Caco-2 (cell line): ENCODE measurements at regions not wholly inside any gene's neighbourhood (a gene's known extent, or its start where the extent isn't known, plus 50 kb on each side); places are given as distances from the start of the nearest gene placed in this dataset.

Experiments
- BruUV-seq: library from RNA; stranded (reverse); fragments of 400-500 nt; replicated peaks from 2 replicates; lab custom pipeline; 2021; lab: Mats Ljungman, UMichigan
- CTCF ChIA-PET: fragments of 300-600 bp; sonication (Branson Sonifier 250); formaldehyde crosslinking; loops from one replicate; lab custom pipeline; 2022; ENCODE audit warnings: antibody characterized with exemption; lab: Charles Lee
- POLR2A ChIA-PET: fragments of 300-600 bp; sonication (Branson Sonifier 250); formaldehyde crosslinking; loops from one replicate; lab custom pipeline; 2022; ENCODE audit warnings: antibody characterized with exemption; lab: Charles Lee
- DNase-seq, 2 experiments: peaks; one replicate each; pipeline versions ENCODE4 v3.0.0 to v3.0.0-alpha.2; 2020 to 2022
- H3K27me3 ChIP-seq: replicated peaks from 2 replicates; pipeline ENCODE4 v1.6.0; 2011; ENCODE audit warnings: low read length; ENCODE audit not compliant: control insufficient read depth, insufficient read depth
- H3K36me3 ChIP-seq: 2 replicates; pipeline ENCODE4 v1.5.1; 2011; ENCODE audit warnings: low read length; ENCODE audit not compliant: control insufficient read depth, insufficient read depth
- H3K4me1 ChIP-seq: fragments of 250-450 bp; sonication (Bioruptor Pico); 2 replicates; pipeline ENCODE4 v1.5.1; 2020; ENCODE audit warnings: mild to moderate bottlenecking
- H3K4me3 ChIP-seq: 2 replicates; pipeline ENCODE4 v1.5.1; 2011; ENCODE audit warnings: low read depth, mild to moderate bottlenecking, control low read depth, low read length
- H3K9me3 ChIP-seq: fragments of 250-450 bp; sonication (Bioruptor Pico); 2 replicates; pipeline ENCODE4 v1.5.1; 2020; ENCODE audit warnings: mild to moderate bottlenecking, moderate library complexity
- H3K27ac Mint-ChIP-seq: one replicate; pipeline ENCODE4 v1.8.0; 2022; ENCODE audit warnings: mixed read lengths; ENCODE audit not compliant: unreplicated experiment
- H3K27me3 Mint-ChIP-seq: one replicate; pipeline ENCODE4 v1.8.0; 2022; ENCODE audit warnings: mixed read lengths; ENCODE audit not compliant: insufficient read depth, unreplicated experiment
- H3K36me3 Mint-ChIP-seq: one replicate; pipeline ENCODE4 v1.8.0; 2022; ENCODE audit warnings: mild to moderate bottlenecking, mixed read lengths; ENCODE audit not compliant: insufficient read depth, unreplicated experiment
- H3K4me1 Mint-ChIP-seq: one replicate; pipeline ENCODE4 v1.8.0; 2022; ENCODE audit warnings: low read depth, mixed read lengths; ENCODE audit not compliant: unreplicated experiment
- H3K4me3 Mint-ChIP-seq: one replicate; pipeline ENCODE4 v1.8.0; 2022; ENCODE audit warnings: mild to moderate bottlenecking, moderate library complexity, mixed read lengths; ENCODE audit not compliant: unreplicated experiment
- H3K9me3 Mint-ChIP-seq: one replicate; pipeline ENCODE4 v1.8.0; 2022; ENCODE audit warnings: mixed read lengths; ENCODE audit not compliant: unreplicated experiment
- CTCF ChIP-seq, 2 experiments: fragments of 200-600 bp in 1 of 2; IDR thresholded peaks; 1 replicate in 1 of 2; 2 replicates in 1 of 2; pipeline versions ENCODE4 v1.5.1 to v1.8.0; 2011 to 2022; ENCODE audit warnings: antibody characterized with exemption in 1 of 2, control low read depth in 1 of 2, inconsistent platforms in 1 of 2, low read depth in 1 of 2, low read length in 1 of 2, mild to moderate bottlenecking in 1 of 2, moderate library complexity in 1 of 2; ENCODE audit not compliant: insufficient read depth in 1 of 2, severe bottlenecking in 1 of 2, unreplicated experiment in 1 of 2
- intact Hi-C: fragments of 100-400 bp; cut with micrococcal nuclease; formaldehyde crosslinking; loops from one replicate; pipeline ENCODE4 v1.10.0; 2022; ENCODE audit not compliant: unreplicated experiment

- no TSS peak for BruUV-seq
- Histone ChIP-seq H3K4me1 (no peaks in the 10 kb centered on the region), H3K9me3 (no peaks in the 10 kb centered on the region), H3K4me3 (no peak overlapping the region), H3K27me3 (no peaks in the 10 kb centered on the region), H3K36me3 (no peaks in the 10 kb centered on the region)
- no peak overlapping the region for H3K27ac Mint-ChIP-seq
- peaks cover 5% of the 10 kb centered on the region for H3K27me3 Mint-ChIP-seq
- no peaks in the 10 kb centered on the region for H3K36me3 Mint-ChIP-seq
- H3K9me3 Mint-ChIP-seq: no peaks in the 10 kb centered on the region
- CTCF ChIA-PET: no interaction called here
- POLR2A ChIA-PET: no interaction called here
- no peak overlapping the region for H3K4me3 Mint-ChIP-seq
- intact Hi-C loops: no loop called here
- no peak for DNase-seq
- TF ChIP-seq CTCF (IDR thresholded peaks at IDR 0.05; ENCODE audit: insufficient read depth in 1 of 2, low read depth in 1 of 2, low read length in 1 of 2, severe bottlenecking in 1 of 2, unreplicated experiment in 1 of 2): no peak
- no peaks in the 10 kb centered on the region for H3K4me1 Mint-ChIP-seq
Measured at GRCh38 chr4:176467001-176467400, 147.2 kb downstream of the SPCS3 start.

DNA sequence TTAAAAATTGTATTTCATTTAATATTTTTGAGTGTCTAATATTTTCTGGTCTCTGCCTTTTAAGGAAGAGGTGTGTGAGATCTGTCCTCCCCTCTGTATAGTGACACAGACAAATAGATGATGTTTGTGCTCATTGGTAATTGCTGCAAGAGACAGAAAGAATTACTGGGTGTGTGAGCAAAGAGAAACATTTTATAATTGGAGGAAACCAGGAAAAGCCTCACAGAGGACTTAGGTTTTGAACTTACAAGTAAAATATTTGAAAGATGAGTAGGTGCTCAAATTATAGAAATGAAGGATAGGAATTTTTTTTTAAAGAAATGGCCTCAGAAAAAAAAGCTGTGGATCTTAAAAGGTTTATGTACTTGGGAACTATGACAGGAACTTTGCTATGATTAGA lies 149.8 kb downstream of the SPCS3 start:
- Mint-ChIP-seq H3K36me3 (no peaks in the 10 kb centered on the region), H3K27ac (no peak overlapping the region), H3K4me1 (no peaks in the 10 kb centered on the region), H3K4me3 (no peak overlapping the region), H3K27me3 (peaks cover 4% of the 10 kb centered on the region), H3K9me3 (no peaks in the 10 kb centered on the region)
- H3K9me3 ChIP-seq: no peaks in the 10 kb centered on the region
- DNase-seq: no peak
- intact Hi-C loops: no loop called here
- POLR2A ChIA-PET: no interaction called here
- H3K27me3 ChIP-seq: no peaks in the 10 kb centered on the region
- H3K4me1 ChIP-seq: no peaks in the 10 kb centered on the region
- H3K4me3 ChIP-seq: no peak overlapping the region
- no peak for TF ChIP-seq CTCF (IDR thresholded peaks at IDR 0.05; ENCODE audit: insufficient read depth in 1 of 2, low read depth in 1 of 2, low read length in 1 of 2, severe bottlenecking in 1 of 2, unreplicated experiment in 1 of 2)
- H3K36me3 ChIP-seq: no peaks in the 10 kb centered on the region
- CTCF ChIA-PET: no interaction called here
- BruUV-seq: no TSS peak

DNA sequence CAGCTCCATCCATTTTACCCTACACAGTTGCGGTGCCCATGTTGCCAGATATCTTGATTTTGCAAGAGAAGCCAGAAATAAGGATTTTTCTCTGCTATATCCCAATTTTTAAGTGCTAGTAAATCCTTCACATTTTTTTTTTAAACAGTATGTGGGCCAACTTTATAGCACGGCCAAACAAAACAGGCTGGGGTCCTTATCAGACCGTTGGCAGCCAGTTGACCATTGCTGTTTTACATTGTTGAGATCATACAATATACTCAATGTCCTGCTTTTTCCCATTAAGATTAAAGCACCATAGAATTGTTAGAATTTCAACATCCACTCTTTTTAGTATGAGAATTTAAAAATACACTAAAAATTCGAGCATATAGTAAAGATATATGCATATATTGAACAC lies 150.9 kb downstream of the SPCS3 start:
- intact Hi-C loops: no loop called here
- no peaks in the 10 kb centered on the region for H3K4me1 Mint-ChIP-seq
- no peaks in the 10 kb centered on the region for H3K27me3 ChIP-seq
- no peaks in the 10 kb centered on the region for H3K36me3 Mint-ChIP-seq
- no peak overlapping the region for H3K27ac Mint-ChIP-seq
- TF ChIP-seq CTCF (IDR thresholded peaks at IDR 0.05; ENCODE audit: insufficient read depth in 1 of 2, low read depth in 1 of 2, low read length in 1 of 2, severe bottlenecking in 1 of 2, unreplicated experiment in 1 of 2): no peak
- no peaks in the 10 kb centered on the region for H3K9me3 ChIP-seq
- POLR2A ChIA-PET: no interaction called here
- CTCF ChIA-PET: no interaction called here
- no peak overlapping the region for H3K4me3 ChIP-seq
- H3K4me3 Mint-ChIP-seq: no peak overlapping the region
- no peaks in the 10 kb centered on the region for H3K27me3 Mint-ChIP-seq
- no peaks in the 10 kb centered on the region for H3K4me1 ChIP-seq
- no peaks in the 10 kb centered on the region for H3K9me3 Mint-ChIP-seq
- no peak for DNase-seq
- no peaks in the 10 kb centered on the region for H3K36me3 ChIP-seq
- no TSS peak for BruUV-seq
